Ishikawa (cell line): ENCODE measurements at regions not wholly inside any gene's neighbourhood (a gene's known extent, or its start where the extent isn't known, plus 50 kb on each side); places are given as distances from the start of the nearest gene placed in this dataset.

Source experiments
- EP300 ChIP-seq: IDR thresholded peaks from 2 replicates; pipeline ENCODE4 v1.6.1; 2012; ENCODE audit warnings: borderline replicate concordance
- TCF12 ChIP-seq: IDR thresholded peaks from 2 replicates; pipeline ENCODE4 v1.6.1; 2012; ENCODE audit warnings: low read depth

DNA sequence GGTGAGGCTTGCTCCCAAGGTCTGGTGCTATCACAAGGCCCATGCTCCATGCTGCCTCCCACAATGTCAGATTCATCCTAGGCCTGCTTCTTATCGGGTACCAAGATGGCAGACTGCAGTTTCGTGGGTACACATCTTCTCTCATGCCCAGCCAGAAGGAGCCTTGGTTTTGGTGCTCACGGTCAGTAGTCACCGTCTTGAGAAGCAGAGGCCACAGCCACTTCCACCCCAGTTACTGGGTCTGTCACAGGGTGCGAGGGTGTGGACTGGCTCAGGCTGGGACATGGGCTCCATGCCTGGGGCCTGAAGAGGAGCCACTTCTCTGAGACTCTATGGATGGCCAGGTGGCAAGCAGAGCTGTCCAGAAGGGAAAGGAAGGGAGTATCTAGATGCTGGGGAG, 178.8 kb upstream of the HS6ST1 start:
- no peak for TF ChIP-seq EP300
- no peak for TF ChIP-seq TCF12
